ENCODE measurements at regions not wholly inside any gene's neighbourhood (a gene's known extent, or its start where the extent isn't known, plus 50 kb on each side); places are given as distances from the start of the nearest gene placed in this dataset.

GRCh38 chr10:111390813-111391563, 314.2 kb downstream of the ADRA2A start (continued):
- TF ChIP-seq CTCF (conservative IDR thresholded peaks at IDR 0.05; ENCODE audit: low read depth in 2 of 2) (no peak), EZH2phosphoT487 (IDR thresholded peaks at IDR 0.05; ENCODE audit: unreplicated experiment) (no peak), EZH2 (IDR thresholded peaks at IDR 0.05; ENCODE audit: low read depth, unreplicated experiment) (no peak)

GRCh38 chr10:111392159-111392558, 315.3 kb downstream of the ADRA2A start:
- Histone ChIP-seq H3K4me3 (no peak overlapping the region), H3K36me3 (ENCODE audit: insufficient read depth) (no peaks in the 10 kb centered on the region), H2AFZ (peak overlapping the region; percentile 48; the same call in 1 of the 2 replicates), H3K4me1 (ENCODE audit: insufficient read depth) (peaks cover 13% of the 10 kb centered on the region; the same call in 1 of the 2 replicates), H3K9me2 (ENCODE audit: insufficient read depth) (peaks cover 29% of the 10 kb centered on the region), H3K27me3 (ENCODE audit: insufficient read depth) (no peaks in the 10 kb centered on the region), H3F3A (replicated peaks; ENCODE audit: low read depth) (no peaks in the 10 kb centered on the region), H3K79me2 (replicated peaks; ENCODE audit: insufficient read depth) (no peaks in the 10 kb centered on the region), H3K4me2 (peak overlapping the region; percentile 0; the same call in 1 of the 2 replicates), H3K27ac (ENCODE audit: low read depth) (no peak overlapping the region), H4K20me1 (replicated peaks; ENCODE audit: insufficient read depth) (no peaks in the 10 kb centered on the region)
- Mint-ChIP-seq H3K4me1 (peaks cover 10% of the 10 kb centered on the region), H3K36me3 (ENCODE audit: low read depth) (no peaks in the 10 kb centered on the region; the same call in 2 of the 3 replicates), H3K4me3 (no peak overlapping the region), H3K9me3 (no peaks in the 10 kb centered on the region), H3K27me3 (ENCODE audit: insufficient read depth, low read depth, poor library complexity) (peaks cover 2% of the 10 kb centered on the region), H3K27ac (no peak overlapping the region)
- DNase-seq (ENCODE audit: low spot score) (no peak), ATAC-seq (no peak)
- TF ChIP-seq JUNB (IDR thresholded peaks at IDR 0.05; ENCODE audit: unreplicated experiment), result no peak
- no peak for TF ChIP-seq CREB1 (CRISPR knock-in tag; IDR thresholded peaks at IDR 0.05; ENCODE audit: low read depth)
- TF ChIP-seq CTCF (conservative IDR thresholded peaks at IDR 0.05; ENCODE audit: low read depth in 2 of 2), result no peak
- no peak for TF ChIP-seq REST (IDR thresholded peaks at IDR 0.05; ENCODE audit: unreplicated experiment)
- TF ChIP-seq NANOG (IDR thresholded peaks at IDR 0.05; ENCODE audit: borderline replicate concordance), result no peak
- TF ChIP-seq POLR2AphosphoS5 (IDR thresholded peaks at IDR 0.05; ENCODE audit: low read depth), result no peak
- no peak for TF ChIP-seq STAT1 (IDR thresholded peaks at IDR 0.05; ENCODE audit: unreplicated experiment)
- no peak for TF ChIP-seq ZNF114 (CRISPR knock-in tag; IDR thresholded peaks at IDR 0.05)
- TF ChIP-seq EZH2phosphoT487 (IDR thresholded peaks at IDR 0.05; ENCODE audit: unreplicated experiment), result no peak
- TF ChIP-seq EZH2 (IDR thresholded peaks at IDR 0.05; ENCODE audit: low read depth, unreplicated experiment), result no peak
- TF ChIP-seq ETS1 (IDR thresholded peaks at IDR 0.05), result no peak
